DMS153 (cell line): ENCODE measurements at regions not wholly inside any gene's neighbourhood (a gene's known extent, or its start where the extent isn't known, plus 50 kb on each side); places are given as distances from the start of the nearest gene placed in this dataset.

Source experiments
- DNase-seq: peaks from one replicate; lab custom pipeline; 2025; lab: John Stamatoyannopoulos, UW

DNA sequence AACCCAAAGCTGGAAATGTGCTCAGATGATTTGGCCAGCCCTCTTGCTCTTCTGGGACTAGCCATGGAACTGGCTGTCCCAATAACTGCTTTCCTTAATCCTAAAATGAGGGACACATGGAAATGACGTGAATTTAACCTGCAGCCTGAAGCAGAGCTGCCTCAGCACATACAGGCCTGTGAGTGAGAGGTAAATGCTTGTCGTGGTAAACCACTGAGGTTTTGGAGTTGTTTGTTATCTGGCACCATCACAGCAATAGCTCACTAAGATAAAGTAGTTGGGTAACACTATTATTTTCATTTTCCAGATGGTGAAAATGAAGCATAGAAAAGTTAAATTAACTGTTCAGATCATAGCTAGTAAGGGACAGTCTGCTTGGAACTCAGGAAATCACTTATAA lies 333.4 kb upstream of the CHD6 start:
- DNase-seq, result no peak

DNA sequence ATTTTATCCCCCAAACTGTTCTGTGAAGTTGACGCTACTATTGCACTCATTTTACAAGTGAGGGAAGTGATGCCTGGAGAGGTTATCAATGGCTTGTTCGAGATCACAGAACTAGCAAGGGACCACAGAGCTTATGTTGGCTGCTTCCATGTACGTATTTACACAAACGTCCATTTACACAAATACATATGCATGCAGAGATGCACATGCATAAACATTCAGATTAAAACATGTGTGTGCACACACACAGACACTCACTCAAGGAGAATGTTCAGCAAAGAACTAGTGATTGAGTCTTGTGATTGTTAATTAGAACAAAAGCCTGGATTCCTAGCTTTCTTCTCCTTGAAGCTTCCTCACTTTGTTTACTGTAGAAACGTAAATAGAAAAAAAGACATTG lies 321.5 kb upstream of the CHD6 start:
- DNase-seq, result no peak

DNA sequence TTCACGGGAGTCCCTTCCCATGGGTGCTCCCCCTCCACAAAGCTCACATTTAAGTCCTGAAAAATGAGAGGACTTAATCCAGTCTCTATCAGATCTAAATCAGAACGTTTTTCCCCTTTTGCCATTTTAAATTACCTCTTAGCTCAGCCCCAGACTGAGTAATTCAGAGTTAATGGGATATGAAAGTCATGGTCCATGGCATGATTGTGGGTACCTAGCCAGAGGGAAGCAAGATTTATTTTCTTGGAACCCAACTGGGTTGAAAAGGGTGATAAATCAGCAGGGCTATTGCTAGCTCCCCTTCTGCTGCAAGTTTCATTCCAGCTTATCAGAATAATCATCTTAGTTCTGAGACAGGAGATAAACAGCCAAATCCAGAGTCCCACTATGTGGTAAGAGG lies 320.2 kb upstream of the CHD6 start:
- no peak for DNase-seq

DNA sequence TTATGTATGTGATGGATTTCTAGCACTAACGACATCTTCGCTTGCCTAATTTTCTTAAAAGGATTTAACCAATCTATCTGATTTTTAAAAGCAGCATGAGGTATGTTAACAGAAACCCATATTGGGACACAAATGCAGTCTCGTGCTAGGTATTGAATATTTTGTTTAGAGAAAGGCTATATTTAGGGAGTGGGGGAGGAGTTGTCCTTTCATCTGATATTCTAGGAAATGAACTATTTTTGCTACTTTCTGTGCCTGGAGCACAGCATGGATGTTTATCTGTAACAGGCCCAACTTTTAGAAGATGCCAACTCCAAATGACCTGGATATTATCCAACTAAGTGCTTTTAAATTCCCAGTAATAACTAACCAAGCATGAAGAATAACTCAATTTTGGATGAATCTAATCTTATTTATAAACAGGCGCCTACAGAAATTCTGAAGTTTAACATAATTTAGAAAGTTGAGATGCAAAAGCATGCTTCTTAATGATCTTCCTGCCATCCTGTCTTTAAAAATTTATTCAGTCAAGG lies 317.1 kb upstream of the CHD6 start:
- DNase-seq, result no peak

DNA sequence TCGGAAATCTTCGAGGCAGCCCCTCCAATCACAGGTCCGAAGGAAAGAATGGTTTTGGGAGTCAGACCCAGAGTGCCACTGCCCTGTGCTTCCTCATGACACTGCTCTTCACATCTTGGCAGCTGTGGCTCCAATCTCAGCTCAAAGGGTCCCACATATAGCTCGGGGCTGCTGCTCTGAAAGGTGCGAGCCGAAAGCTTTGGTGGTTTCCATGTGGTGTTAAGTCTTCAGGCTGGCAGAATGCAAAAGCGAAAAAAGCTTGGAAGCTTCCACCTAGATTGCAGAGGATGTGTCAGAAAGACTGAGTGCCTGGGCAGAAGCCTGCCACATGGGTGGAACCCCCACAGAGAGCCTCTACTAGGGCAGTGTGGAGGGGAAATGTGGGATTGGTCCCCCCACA lies 314.3 kb upstream of the CHD6 start:
- no peak for DNase-seq

DNA sequence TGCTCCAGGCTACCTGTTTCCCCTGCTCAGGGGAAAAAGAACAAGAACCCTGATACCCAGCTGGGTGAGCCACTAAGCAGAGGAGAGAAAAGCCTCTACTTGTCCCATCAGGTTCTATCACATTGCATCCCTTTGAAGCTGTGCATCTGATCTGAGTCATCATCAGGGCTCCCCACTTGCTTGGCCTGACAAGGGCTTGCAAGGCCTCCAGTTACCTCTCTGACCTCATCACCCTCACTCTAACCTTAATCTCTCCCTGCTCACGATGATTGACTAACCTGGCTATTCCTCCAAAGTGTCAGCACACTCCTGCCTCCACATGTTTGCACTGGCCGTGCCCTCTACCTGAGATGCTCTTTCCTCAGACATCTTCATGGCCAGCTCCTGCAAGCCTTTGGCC lies 309.5 kb upstream of the CHD6 start:
- DNase-seq, result no peak

DNA sequence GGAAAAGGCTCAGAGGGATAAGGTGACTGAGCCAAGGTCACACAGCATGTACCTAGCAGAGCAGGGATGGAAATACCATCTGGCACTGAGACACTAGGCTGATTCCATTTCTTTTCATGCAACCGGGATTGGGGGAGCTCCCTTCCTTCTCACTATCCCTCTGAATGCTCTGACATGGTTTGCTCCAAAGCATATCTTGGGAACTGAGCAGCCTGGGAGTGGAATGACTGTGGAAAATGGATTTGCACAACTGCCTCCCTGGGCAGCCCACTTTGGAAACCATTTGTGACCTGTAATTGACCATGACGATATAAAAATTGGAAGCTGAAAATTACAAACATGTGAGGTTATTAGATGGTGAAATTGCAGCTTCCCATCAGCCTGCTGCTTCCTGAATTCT lies 309.0 kb upstream of the CHD6 start:
- DNase-seq, result no peak

DNA sequence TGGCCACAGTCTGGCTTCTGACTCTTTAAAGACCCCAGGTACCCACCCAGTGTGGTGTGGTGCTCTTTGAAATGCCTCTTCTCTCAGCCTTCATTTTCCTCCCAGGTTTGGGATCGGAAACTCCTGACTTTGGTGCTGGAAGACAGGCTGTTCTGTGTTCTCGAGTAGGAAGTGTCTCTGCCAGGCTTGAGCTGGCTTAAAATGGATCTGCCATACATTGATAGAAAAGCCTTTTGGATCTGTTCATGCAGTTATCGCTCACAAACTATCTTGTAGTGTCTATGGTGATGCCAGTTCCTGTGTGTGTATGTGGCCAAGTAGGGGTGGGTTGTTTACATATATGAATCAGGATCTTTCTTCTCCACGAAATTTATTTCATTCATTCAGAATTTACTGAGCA lies 307.3 kb upstream of the CHD6 start:
- DNase-seq, result no peak

DNA sequence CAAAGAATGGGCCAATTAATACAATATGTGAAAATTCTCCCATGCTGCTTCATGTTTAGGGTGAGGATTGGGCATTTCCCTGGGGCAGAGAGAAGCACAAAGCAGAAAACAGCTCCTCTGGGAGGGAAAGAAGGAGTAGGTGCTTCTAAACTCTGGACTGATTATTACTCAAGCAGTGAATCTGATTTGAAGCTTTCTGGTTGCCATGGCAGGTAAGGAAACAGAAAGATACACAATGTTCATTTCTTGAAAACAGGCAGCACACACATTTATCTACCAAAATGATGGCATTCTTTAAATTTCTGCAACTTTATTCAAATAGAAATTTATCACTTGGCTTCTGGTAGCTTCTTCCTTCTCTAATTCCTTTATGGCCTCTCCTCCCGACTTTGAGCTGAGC lies 305.4 kb upstream of the CHD6 start:
- DNase-seq, result no peak

DNA sequence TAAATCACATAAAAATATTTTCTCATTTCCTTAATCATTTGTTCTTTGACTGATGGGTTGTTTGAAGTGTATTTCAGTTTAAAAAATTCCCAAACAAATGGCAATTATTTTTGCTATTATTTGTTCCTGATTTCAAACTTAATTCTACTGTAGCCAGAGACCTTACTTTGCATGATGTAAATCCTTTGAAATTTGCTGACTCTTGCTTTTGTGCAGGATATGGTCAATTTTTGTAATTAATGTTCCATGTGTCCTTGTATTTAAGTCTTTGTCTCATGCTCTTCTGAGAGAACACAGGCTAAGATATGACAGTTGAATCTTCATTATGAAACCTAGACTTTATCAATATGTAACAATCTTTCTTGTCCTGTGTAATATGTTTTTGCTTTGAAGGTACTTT lies 295.0 kb upstream of the CHD6 start:
- no peak for DNase-seq

DNA sequence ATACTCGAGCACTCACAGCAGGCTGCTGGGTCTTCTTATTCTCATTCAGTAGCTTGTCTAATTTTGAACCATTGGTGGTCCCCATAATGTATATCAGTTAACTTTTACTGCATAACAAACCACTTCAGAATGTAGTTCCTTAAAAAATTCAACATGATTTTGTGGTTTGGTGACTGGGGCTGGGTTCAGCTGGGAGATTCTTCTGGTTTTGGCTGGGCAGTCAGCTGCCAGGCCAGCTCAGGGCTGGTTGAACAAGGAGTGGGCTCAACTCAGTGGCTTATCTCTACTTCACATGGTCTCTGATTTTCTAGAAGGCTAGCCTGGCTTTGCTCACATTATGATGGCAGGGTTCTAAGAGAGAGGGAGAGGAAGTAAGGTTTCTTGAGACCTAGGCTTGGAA lies 292.4 kb upstream of the CHD6 start:
- DNase-seq, result no peak

DNA sequence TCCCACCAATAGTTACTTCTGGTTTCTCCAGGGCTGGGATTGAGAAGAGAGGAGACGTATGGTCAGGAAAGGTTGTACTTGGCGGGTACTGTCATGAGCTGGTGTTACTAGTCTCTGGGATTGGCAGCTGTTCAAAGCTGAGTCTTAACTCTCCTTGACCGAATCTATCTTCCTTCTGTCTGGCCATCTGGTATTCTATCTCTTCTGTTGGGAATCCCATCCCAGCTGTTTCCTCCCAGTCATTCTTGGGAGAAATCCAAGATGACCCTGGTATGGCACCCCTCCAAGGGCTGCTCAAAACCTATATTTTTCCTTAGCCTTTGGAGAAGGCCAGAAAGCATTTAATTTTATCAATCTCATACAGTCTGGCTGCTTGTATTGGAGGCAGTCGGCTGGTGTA lies 287.0 kb upstream of the CHD6 start:
- DNase-seq, result no peak

DNA sequence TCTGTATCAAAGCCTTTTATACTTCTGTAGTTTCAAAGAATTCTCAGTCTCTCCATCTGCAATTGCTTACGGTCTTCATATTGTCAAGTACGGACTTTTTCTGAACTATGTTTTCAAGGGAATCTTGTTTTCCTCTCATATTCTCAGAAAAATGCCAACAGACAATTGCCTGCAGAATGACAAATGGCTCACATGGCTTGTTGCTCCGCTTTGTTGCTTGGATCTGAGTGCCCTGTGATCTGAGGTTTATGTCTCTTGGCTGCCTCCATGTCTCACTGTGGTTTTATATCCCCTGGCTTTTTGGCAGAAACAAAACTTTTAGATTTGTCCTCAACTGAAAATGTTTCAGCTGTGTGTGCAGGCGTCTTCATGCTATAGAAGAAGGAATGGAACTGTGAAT lies 285.4 kb upstream of the CHD6 start:
- DNase-seq, result no peak

DNA sequence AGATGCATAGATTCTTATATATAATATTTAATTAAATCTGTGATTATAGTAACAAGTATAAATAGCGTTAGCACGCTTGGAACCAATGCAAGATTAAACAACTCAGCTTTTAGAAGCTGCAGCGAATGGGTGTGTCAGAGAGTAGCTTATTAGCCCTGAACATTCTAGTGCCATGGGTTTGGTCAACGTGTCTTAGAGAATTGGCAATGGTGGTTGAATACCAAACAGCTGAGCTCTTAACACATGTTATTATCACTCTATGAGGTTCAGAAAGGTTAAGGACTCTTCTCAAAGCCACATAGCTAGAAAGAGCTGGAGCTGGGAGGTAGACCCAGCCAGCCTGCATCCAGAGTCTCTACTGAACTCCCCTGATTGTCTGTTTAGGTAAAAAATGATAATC lies 284.2 kb upstream of the CHD6 start:
- no peak for DNase-seq

DNA sequence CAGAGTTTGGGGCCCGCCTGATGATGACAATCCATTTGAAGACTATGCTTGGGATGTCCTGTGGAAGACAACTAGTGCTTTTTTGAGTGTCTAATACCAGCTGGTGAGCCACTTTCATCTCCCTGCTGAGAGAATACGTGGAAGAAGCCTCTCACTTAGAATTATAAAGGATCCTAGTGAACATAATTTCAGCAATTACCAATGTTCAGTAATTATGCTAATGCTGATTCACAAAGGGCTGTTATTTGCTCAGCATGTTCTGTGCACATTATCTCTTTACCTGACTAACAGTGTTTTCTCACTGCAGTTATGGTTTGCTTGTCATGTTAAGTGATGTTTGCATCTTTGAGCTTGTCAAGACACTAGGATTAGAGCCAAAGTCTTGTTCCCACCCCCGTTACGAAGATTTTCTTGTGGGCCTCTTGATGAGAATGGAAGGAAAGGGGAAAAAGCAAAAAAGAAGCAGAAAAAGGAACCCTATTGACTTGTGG lies 282.1 kb upstream of the CHD6 start:
- DNase-seq, result no peak

DNA sequence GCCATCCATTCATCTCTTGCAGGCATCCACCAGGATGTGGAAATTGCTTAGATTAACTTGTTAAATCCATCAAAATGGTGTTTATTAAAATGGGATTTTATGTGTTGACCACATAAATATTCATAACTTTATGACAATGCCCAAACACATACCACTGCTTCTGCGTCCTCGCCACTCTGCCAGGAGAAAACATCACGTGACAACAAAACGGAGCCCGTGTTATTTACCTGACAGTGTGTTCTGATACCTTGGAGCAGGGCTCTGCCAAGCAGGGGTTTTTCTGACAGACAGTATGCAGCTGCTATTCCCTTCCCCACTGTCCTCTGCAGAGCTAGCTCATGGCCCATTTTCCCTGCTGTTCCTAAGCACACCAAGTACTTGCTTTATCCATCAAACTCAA lies 279.5 kb upstream of the CHD6 start:
- DNase-seq, result no peak

DNA sequence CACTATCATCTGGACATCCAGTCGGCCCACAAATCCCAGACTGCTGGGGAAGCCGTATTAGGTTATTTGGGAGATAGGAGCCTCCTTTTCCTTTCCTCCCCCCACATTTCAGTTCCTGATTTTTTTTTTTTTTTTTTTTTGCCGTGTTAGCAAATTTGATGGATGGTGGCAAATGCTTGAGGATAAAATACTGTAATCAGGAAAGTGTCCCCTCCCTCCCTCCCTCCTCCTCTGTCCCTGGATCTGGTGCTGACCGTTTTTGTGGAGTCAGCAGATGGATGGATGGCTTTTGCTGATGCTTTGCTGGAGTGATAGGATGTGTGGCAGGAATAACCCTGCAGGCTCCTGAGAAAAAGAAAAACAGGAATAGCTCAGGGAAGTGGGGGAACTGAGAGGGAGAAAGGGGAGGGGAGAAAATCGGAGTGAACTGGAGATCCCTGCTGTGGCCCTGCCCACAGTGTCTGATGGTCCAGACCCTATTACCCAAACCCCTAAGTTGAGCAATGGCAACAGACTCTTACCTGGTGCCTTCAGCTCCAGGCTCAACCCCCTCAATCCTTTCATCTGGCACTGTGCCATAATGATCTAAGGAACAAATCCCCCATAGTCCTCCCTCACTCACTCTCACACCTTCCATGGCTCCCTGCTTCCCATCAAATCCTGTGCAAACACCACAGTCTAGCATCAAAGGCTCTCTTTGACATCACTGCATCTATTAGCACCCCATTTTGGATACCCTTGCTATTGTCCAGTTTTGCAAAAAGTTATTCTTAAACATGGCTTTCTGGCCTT lies 277.3 kb upstream of the CHD6 start:
- no peak for DNase-seq

DNA sequence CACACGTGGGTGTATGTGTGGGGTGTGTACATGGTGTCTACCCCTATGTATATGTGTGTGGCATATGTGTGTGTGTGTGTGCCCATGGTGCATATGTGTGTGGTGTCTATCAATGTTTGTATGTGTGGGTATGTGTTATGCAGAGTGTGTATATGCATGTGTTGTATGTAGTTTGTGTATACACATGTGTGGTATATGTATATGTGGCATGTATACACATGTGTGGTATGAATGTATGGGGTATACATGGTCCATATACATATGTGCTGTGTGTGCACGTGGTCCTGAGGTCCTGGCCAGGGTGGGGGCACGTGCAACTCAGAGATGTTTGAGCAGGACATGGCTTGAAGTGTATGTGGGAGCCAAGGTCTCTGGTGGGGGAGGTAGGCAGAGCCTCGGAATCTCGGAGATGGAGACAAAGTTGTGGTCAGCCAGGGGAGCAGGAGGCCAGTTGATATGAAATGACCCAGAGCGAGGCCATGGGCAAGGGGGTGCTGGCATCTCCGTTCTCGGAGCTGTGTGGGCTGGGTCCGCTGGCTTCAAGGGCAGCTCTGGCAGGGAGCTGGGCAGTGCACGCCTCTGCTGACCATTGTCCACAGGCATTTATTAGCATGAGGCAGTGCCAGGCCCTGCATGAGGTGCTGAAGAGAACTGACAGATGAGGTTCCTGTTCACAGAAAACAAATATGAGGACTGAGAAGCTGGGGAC lies 276.2 kb upstream of the CHD6 start:
- DNase-seq, result no peak

DNA sequence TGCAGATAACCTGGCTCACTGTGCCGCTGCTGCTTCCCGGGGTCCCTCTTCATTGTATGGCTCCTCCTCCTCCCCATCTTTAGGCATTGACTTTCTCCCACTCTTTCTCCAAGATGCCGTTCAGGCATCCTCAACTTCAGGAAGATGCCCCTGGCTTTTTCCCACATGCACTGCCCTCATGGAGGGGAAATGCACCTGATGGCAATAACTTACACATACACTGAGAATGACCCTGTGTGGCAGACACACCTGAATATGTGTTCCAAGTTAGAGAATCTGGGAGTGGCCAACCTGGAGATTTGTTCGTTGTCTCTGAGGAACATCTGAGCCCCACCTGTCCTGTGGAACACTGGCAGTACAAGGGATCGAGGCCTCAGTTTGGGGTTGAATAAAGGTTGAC lies 273.9 kb upstream of the CHD6 start:
- DNase-seq, result no peak

DNA sequence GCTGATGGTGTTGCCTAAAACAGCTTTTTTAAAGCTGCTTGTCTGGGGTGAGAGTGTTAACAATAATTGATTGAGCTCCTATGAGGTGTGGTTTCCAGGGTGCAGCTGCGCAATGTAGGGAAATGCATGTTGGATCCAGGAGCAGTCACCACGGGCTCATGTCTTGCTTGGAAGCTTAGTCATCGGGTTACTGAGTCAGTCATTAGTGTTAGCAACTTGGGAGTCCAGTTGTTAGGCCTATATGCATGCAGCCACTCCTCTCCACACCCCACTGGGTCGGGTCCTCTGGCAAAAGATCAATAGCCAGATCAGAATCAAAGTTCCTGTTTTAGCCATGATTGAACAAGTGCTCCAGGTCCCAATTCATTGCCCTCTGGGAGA lies 271.7 kb upstream of the CHD6 start:
- DNase-seq, result no peak

DNA sequence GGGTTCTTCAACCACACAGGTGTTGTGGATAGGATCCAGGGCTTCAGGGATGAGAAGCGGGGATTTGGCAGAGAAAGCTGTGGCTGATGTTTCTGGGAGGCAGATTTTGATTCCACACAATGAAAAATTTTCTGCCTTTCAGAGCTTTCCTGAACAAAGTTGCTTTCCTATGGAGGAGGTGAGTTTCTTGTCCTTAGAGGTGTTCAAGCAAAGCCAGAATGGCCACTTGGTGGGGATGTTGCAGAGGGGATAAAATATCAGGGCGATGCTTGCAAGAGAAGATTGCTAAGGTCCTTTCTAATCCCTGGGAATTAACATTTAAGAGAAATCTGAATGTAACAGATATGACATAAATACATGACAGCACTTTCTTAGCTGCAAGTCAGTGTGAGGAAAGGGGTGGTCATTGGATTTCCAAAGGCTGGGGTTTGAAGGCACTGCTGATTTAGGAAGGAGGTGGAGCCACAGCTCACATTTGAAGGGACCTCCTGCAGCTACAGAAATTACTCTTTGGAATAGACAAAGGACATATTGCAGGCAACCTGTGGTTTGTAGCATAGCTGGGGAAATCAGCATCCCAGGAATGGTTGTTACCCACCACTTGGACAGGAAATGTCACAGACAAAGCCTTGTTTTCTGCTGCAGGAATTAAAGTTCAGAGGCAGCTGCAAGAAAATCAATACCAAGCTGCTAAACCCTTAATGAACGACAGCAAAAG lies 271.1 kb upstream of the CHD6 start:
- DNase-seq, result no peak

DNA sequence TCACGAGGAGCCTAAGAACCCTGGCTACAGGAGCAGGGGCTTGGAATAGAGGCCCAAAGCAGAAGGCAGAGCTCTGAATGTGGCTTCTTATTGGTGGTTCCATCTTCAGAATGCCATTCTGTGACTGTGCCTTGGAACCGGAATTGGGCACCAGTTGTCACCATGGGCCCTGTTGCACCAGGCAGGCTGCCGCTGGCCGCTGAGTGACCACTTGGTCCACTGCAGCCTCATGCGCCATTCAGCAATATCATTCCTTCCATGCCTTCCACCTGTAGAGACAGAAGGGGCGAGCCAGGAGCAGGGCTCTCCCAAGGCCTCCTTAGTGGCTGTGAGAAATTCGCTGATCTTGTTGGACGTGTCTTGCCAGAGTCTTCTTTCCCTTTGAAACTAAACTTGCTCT lies 270.3 kb upstream of the CHD6 start:
- DNase-seq, result no peak

DNA sequence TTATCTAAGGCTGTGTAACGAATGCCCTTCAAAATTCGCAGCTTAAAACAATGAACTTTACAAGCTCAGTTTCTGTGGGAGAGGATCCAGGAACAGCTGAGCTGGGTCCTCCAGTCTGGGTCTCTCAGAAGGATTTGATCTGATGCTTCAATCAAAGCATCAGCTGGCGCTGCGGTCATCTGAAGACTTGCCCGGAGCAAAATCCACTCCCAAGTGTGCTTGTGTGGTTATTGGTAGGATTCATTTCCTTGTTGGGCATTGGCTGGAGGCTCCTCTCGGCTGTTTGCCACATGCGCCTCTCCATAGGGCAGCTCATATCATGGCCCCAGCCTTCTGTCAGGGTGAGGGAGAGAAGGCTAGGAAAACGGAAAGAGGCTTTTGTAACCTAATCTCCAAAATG lies 269.3 kb upstream of the CHD6 start:
- no peak for DNase-seq
